SK-N-SH treated with all-trans-retinoic acid at 6 μM for 48 hours (cell line): ENCODE measurements at regions not wholly inside any gene's neighbourhood (a gene's known extent, or its start where the extent isn't known, plus 50 kb on each side); places are given as distances from the start of the nearest gene placed in this dataset.

ENCODE experiments used
- ATAC-seq: fragments of 200-7000 bp; cut with Tn5 transposase; 3 replicates; pipeline ENCODE4 v1.9.1; 2020; ENCODE audit warnings: mild to moderate bottlenecking, moderate library complexity
- ARNTL ChIP-seq: fragments of 450-650 bp; formaldehyde crosslinking; IDR thresholded peaks from 2 replicates; pipeline ENCODE4 v1.5.0; 2020; ENCODE audit warnings: low read depth, mild to moderate bottlenecking, moderate library complexity, borderline replicate concordance
- BACH2 ChIP-seq: fragments of 250-450 bp; sonication (Bioruptor Pico); IDR thresholded peaks from 2 replicates; pipeline ENCODE4 v1.9.0; 2021; ENCODE audit warnings: mild to moderate bottlenecking, borderline replicate concordance
- GLIS3 ChIP-seq: fragments of 250-450 bp; sonication (Bioruptor Pico); IDR thresholded peaks from 2 replicates; pipeline ENCODE4 v1.5.0; 2020; ENCODE audit warnings: mild to moderate bottlenecking, moderate library complexity
- ISL1 ChIP-seq: fragments of 250-450 bp; sonication (Bioruptor Pico); IDR thresholded peaks from 2 replicates; pipeline ENCODE4 v2.1.2; 2022; ENCODE audit warnings: mild to moderate bottlenecking, moderate library complexity
- OSR1 ChIP-seq: fragments of 250-450 bp; sonication (Bioruptor Pico); IDR thresholded peaks from 2 replicates; pipeline ENCODE4 v1.8.0; 2022; ENCODE audit warnings: moderate library complexity, mild to moderate bottlenecking, inconsistent platforms
- PPARA ChIP-seq: fragments of 250-450 bp; sonication (Bioruptor Pico); IDR thresholded peaks from 2 replicates; pipeline ENCODE4 v1.5.0; 2020; ENCODE audit warnings: mild to moderate bottlenecking, borderline replicate concordance
- RARB ChIP-seq: fragments of 250-450 bp; sonication (Bioruptor Pico); IDR thresholded peaks from 2 replicates; pipeline ENCODE4 v1.8.0; 2021; ENCODE audit warnings: mild to moderate bottlenecking, moderate library complexity
- SNAI2 ChIP-seq: fragments of 250-450 bp; sonication (Bioruptor Pico); IDR thresholded peaks from 2 replicates; pipeline ENCODE4 v1.5.0; 2020; ENCODE audit warnings: mild to moderate bottlenecking, moderate library complexity
- TOX ChIP-seq: fragments of 250-450 bp; sonication (Bioruptor Pico); IDR thresholded peaks from 2 replicates; pipeline ENCODE4 v1.8.0; 2021; ENCODE audit warnings: mild to moderate bottlenecking, moderate library complexity, borderline replicate concordance
- ZC3H10 ChIP-seq: fragments of 250-450 bp; sonication (Bioruptor Pico); IDR thresholded peaks from 2 replicates; pipeline ENCODE4 v1.5.1; 2021; ENCODE audit warnings: mild to moderate bottlenecking, moderate library complexity
- ZFP3 ChIP-seq: fragments of 250-450 bp; sonication (Bioruptor Pico); IDR thresholded peaks from 2 replicates; pipeline ENCODE4 v1.5.0; 2020; ENCODE audit warnings: mild to moderate bottlenecking, moderate library complexity
- ZNF565 ChIP-seq: fragments of 450-650 bp; formaldehyde crosslinking; conservative IDR thresholded peaks from 2 replicates; pipeline ENCODE4 v1.5.0; 2020; ENCODE audit warnings: low read depth, mild to moderate bottlenecking, moderate library complexity
- ZNF70 ChIP-seq: fragments of 450-650 bp; formaldehyde crosslinking; IDR thresholded peaks from 2 replicates; pipeline ENCODE4 v1.5.0; 2020; ENCODE audit warnings: mild to moderate bottlenecking, moderate library complexity
- ZNF8 ChIP-seq: fragments of 450-650 bp; formaldehyde crosslinking; IDR thresholded peaks from 2 replicates; pipeline ENCODE4 v1.5.0; 2020; ENCODE audit warnings: mild to moderate bottlenecking, moderate library complexity
- TF ChIP-seq, protein P1 (sequence below): fragments of 250-450 bp; sonication (Bioruptor Pico); IDR thresholded peaks from 2 replicates; pipeline ENCODE4 v1.8.0; 2020; ENCODE audit warnings: mild to moderate bottlenecking, moderate library complexity, borderline replicate concordance
- TF ChIP-seq, protein P2 (sequence below): fragments of 250-450 bp; sonication (Bioruptor Pico); IDR thresholded peaks from 2 replicates; pipeline ENCODE4 v1.8.0; 2021; ENCODE audit warnings: low read depth, mild to moderate bottlenecking, moderate library complexity, borderline replicate concordance
- TF ChIP-seq, protein P3 (sequence below): fragments of 250-450 bp; sonication (Bioruptor Pico); IDR thresholded peaks from 2 replicates; pipeline ENCODE4 v1.5.1; 2021; ENCODE audit warnings: mild to moderate bottlenecking, moderate library complexity
- TF ChIP-seq, protein P4 (sequence below): fragments of 250-450 bp; sonication (Bioruptor Pico); IDR thresholded peaks from 2 replicates; pipeline ENCODE4 v1.5.1; 2020; ENCODE audit warnings: low read depth, mild to moderate bottlenecking, moderate library complexity
- TF ChIP-seq, protein P5 (sequence below): fragments of 250-450 bp; sonication (Bioruptor Pico); IDR thresholded peaks from 2 replicates; pipeline ENCODE4 v1.5.0; 2020; ENCODE audit warnings: mild to moderate bottlenecking, moderate library complexity

DNA sequence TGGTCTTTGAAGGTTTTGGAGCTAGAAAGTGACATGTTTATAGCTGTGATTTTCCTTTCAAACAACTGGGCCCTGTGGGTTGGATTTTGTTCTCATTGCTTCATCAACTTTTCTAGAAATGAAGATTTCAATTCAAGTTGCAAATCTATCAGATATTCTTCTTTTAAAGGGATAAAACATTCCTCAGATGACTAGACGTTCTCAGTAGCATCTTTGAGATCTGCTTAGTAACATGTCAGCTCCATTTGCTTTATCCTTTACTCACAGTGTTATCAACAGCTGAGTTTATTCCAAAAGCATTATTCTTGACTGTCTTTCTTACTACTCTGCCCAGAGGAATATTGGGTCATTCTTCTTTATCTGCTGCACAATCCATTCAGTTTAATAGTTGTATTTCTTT is 108.2 kb upstream of the GIMD1 start (continued):
- TF ChIP-seq ZNF8 (no peak), ZFP3 (CRISPR knock-in tag) (no peak), PPARA (CRISPR knock-in tag) (no peak), OSR1 (CRISPR knock-in tag) (no peak), SNAI2 (CRISPR knock-in tag) (no peak)

DNA sequence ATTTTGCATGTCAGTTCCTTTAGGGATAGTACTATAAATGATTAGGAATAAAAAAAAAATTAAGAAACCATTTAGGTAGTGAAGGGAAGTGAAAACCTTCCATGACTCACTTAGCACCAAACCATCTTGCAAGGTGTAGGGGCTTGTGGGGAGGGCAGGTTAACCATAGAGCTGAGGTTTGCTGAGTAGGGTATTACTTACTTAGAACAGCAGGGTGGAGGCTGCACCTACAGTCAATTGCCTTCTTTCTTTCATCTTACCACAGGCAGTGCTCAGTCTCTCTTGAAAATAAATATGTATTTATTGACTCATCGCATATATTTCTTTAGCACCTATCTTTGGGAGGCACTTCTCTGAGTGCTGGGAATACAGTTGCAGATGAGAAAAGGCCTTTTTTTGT is 104.9 kb upstream of the GIMD1 start:
- ATAC-seq, result no peak
- TF ChIP-seq ARNTL (CRISPR knock-in tag) (no peak), PPARA (CRISPR knock-in tag) (no peak), BACH2 (CRISPR knock-in tag) (no peak), SNAI2 (CRISPR knock-in tag) (no peak), ZNF565 (CRISPR knock-in tag) (no peak), OSR1 (CRISPR knock-in tag) (no peak), ISL1 (CRISPR knock-in tag) (no peak), ZFP3 (CRISPR knock-in tag) (no peak), ZNF70 (no peak), GLIS3 (no peak), RARB (CRISPR knock-in tag) (no peak)
- TF ChIP-seq, protein P1, sequence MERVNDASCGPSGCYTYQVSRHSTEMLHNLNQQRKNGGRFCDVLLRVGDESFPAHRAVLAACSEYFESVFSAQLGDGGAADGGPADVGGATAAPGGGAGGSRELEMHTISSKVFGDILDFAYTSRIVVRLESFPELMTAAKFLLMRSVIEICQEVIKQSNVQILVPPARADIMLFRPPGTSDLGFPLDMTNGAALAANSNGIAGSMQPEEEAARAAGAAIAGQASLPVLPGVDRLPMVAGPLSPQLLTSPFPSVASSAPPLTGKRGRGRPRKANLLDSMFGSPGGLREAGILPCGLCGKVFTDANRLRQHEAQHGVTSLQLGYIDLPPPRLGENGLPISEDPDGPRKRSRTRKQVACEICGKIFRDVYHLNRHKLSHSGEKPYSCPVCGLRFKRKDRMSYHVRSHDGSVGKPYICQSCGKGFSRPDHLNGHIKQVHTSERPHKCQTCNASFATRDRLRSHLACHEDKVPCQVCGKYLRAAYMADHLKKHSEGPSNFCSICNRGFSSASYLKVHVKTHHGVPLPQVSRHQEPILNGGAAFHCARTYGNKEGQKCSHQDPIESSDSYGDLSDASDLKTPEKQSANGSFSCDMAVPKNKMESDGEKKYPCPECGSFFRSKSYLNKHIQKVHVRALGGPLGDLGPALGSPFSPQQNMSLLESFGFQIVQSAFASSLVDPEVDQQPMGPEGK (CRISPR knock-in tag), result no peak
- TF ChIP-seq, protein P2, sequence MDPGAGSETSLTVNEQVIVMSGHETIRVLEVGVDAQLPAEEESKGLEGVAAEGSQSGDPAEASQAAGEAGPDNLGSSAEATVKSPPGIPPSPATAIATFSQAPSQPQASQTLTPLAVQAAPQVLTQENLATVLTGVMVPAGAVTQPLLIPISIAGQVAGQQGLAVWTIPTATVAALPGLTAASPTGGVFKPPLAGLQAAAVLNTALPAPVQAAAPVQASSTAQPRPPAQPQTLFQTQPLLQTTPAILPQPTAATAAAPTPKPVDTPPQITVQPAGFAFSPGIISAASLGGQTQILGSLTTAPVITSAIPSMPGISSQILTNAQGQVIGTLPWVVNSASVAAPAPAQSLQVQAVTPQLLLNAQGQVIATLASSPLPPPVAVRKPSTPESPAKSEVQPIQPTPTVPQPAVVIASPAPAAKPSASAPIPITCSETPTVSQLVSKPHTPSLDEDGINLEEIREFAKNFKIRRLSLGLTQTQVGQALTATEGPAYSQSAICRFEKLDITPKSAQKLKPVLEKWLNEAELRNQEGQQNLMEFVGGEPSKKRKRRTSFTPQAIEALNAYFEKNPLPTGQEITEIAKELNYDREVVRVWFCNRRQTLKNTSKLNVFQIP (CRISPR knock-in tag), result no peak
- TF ChIP-seq, protein P3, sequence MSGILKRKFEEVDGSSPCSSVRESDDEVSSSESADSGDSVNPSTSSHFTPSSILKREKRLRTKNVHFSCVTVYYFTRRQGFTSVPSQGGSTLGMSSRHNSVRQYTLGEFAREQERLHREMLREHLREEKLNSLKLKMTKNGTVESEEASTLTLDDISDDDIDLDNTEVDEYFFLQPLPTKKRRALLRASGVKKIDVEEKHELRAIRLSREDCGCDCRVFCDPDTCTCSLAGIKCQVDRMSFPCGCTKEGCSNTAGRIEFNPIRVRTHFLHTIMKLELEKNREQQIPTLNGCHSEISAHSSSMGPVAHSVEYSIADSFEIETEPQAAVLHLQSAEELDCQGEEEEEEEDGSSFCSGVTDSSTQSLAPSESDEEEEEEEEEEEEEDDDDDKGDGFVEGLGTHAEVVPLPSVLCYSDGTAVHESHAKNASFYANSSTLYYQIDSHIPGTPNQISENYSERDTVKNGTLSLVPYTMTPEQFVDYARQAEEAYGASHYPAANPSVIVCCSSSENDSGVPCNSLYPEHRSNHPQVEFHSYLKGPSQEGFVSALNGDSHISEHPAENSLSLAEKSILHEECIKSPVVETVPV (CRISPR knock-in tag), result no peak
- TF ChIP-seq, protein P4, sequence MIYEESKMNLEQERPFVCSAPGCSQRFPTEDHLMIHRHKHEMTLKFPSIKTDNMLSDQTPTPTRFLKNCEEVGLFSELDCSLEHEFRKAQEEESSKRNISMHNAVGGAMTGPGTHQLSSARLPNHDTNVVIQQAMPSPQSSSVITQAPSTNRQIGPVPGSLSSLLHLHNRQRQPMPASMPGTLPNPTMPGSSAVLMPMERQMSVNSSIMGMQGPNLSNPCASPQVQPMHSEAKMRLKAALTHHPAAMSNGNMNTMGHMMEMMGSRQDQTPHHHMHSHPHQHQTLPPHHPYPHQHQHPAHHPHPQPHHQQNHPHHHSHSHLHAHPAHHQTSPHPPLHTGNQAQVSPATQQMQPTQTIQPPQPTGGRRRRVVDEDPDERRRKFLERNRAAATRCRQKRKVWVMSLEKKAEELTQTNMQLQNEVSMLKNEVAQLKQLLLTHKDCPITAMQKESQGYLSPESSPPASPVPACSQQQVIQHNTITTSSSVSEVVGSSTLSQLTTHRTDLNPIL (CRISPR knock-in tag), result no peak
- TF ChIP-seq, protein P5, sequence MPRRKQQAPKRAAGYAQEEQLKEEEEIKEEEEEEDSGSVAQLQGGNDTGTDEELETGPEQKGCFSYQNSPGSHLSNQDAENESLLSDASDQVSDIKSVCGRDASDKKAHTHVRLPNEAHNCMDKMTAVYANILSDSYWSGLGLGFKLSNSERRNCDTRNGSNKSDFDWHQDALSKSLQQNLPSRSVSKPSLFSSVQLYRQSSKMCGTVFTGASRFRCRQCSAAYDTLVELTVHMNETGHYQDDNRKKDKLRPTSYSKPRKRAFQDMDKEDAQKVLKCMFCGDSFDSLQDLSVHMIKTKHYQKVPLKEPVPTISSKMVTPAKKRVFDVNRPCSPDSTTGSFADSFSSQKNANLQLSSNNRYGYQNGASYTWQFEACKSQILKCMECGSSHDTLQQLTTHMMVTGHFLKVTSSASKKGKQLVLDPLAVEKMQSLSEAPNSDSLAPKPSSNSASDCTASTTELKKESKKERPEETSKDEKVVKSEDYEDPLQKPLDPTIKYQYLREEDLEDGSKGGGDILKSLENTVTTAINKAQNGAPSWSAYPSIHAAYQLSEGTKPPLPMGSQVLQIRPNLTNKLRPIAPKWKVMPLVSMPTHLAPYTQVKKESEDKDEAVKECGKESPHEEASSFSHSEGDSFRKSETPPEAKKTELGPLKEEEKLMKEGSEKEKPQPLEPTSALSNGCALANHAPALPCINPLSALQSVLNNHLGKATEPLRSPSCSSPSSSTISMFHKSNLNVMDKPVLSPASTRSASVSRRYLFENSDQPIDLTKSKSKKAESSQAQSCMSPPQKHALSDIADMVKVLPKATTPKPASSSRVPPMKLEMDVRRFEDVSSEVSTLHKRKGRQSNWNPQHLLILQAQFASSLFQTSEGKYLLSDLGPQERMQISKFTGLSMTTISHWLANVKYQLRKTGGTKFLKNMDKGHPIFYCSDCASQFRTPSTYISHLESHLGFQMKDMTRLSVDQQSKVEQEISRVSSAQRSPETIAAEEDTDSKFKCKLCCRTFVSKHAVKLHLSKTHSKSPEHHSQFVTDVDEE (CRISPR knock-in tag), result no peak

DNA sequence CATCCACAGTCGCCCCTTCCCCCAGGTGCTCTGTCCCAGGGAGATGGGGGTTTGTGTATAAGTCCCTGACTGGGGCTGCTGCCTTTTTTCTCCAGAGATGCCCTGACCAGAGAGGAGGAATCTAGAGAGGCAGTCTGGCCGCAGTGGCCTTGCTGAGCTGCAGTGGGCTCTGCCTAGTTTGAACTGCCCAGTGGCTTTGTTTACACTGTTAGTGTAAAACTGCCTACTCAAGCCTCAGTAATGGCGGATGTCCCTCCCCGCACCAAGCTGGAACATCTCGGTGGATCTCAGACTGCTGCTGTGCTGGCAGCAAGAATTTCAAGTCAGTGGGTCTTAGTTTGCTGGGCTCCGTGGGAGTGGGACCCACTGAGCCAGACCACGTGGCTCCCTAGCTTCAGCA is 102.6 kb upstream of the GIMD1 start:
- no peak for TF ChIP-seq ZFP3 (CRISPR knock-in tag)
- no peak for TF ChIP-seq ZC3H10 (CRISPR knock-in tag)
- TF ChIP-seq ARNTL (CRISPR knock-in tag), result no peak
- TF ChIP-seq ZNF8, result no peak
- no peak for TF ChIP-seq TOX (CRISPR knock-in tag)
- no peak for ATAC-seq

DNA sequence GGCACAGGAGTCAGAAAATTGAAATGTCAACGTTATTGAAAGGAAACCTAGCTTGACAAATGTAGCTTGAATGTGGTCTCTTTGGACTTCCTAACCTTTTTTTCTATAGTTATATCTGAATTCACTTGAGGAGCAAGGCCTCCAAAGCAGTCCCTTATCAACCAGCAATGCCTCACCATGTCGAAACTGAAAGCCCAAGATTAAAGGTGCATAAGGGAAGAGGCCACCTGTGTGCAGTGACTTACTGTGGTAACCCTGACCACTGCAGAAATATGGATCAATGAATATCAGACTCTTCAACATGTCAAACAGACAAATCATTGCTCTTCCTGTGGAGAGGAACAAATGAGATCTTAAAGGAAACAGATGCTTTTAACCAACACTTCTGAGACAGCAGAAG is 95.0 kb upstream of the GIMD1 start:
- no peak for ATAC-seq
- TF ChIP-seq, protein P4 (CRISPR knock-in tag), result no peak
- TF ChIP-seq PPARA (CRISPR knock-in tag), result no peak
- TF ChIP-seq, all 23 proteins: peak for 0
